ENCODE measurements at regions not wholly inside any gene's neighbourhood (a gene's known extent, or its start where the extent isn't known, plus 50 kb on each side); places are given as distances from the start of the nearest gene placed in this dataset.
A peak's percentile ranks its signal among the peaks of the same experiment; 100 is the strongest.
"Not testable (repeated sequence)": the region's sequence is repeated elsewhere in the genome, so short reads cannot be mapped to it uniquely, and the experiment has no call there.

DNA sequence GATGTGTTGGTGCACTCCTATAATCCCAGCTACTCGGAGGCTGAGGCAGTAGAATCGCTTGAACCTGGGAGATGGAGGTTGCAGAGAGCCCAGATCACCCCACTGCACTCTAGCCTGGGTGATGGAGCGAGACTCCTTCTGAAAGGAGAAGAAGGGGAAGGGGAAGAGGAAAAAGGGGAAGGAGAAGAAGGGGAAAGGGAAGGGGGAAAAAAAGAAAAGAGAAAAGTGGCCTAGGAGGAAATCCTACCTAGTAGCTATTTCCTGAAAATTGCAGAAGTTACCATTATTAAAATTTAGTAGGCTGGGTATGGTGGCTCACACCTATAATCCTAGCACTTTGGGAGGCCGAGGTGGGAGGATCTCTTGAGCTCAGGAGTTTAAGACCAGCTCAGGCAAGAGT, 67.4 kb downstream of the ARRDC3 start:
- DNase-seq = no peak

DNA sequence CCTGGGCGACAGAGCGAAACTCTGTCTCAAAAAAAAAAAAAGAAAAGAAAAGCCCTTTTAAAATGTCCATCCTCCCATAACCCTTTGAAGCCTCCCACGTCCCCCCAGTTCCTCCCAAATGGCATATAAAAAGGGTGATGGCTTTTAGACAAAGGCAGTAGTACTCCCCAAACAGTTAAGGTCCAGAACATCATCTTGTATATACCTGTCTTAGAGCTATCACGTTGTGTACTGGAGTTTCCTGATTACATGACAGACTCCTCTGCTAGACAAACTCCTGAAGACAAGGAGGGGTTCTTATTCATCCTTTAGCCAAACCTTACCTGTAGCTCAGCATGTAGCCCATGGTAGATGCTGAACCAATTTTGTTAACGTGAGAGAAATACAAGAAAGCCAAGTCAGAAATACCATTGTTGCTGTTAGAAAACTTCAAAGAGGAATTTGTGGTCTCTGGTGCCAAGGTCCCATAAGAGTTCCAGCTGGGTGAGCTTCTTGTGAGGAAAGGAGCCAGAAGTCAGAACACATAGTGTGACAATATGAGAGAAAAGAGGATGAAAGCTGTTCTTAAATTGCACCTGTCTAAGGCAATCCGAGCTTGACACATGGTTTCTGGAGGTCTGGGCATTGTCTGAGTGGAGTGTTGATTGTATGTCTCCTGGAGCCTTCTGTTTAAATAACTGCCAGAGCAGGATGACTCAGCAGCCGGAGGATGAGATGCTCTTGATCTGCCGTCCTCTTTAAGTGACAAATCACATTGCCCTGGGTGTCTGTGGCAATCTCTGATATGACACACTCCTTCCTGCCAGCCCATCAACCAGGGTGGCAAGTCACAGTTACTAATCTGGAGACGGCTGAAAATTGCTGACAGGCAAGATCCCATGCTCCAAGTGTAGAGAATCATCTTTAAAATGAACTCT, 69.1 kb downstream of the ARRDC3 start:
- DNase-seq = peak; percentile 83

GRCh38 chr5:91312698-91313097, 70.4 kb downstream of the ARRDC3 start:
- DNase-seq = no peak

GRCh38 chr5:91311697-91312501, 71.2 kb downstream of the ARRDC3 start:
- DNase-seq = peak; percentile 5

DNA sequence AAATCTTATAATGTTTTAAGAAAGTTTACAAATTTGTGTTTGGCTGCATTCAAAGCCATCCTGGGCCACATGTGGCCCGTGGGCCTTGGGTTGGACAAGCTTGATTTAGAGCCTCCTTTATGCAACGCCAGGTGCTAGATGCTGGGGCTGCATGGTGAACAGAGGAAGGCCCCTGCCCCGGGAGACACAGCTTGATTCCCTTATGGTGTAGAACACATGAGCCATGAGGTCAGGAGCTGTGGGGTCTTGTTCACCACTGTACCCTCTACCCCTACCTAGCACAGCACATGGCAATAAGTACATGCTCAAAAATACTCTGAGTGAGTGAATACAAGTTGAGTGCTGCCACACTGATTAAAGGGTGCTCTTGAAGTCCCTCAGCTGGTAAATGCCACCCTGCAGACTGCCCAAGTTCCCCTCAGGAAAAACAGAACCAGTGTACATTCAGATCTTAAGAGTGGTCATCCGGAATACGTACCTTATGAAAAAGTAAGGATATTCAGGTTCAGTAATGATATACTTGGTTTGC, 71.9 kb downstream of the ARRDC3 start:
- no peak for DNase-seq

DNA sequence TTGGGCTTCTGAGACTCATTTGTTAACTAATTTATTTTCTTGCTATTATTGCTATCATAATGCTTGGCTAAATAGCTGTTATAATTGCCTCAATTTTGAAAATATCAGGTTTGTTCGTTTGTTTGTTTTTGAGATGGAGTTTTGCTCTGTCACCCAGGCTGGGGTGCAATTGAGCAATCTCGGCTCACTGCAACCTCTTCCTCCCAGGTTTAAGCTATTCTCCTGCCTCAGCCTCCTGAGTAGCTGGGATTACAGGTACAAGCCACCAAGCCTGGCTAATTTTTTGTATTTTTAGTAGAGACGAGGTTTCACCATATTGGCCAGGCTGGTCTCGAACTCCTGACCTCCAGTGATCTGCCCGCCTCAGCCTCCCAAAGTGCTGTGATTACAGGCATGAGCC, 75.0 kb downstream of the ARRDC3 start:
- DNase-seq = not testable (repeated sequence)

DNA sequence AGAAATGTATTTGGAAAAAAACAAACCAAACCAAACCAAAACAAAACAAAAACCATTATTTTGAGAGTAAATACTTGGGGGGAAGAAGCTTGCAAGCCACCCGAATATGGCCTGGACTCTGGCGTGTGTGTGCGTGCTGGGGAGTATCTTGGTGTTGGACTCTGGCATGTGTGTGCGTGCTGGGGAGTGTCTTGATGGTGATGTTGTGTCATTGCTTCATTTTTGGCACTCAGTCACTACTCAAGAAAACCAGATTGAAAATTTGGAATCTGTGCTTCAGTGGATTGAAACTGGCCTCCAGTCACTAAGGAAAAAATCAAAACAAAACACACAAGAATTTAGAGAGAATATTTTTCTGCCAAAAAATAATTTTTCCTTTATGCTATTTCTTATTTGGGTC, 76.1 kb downstream of the ARRDC3 start:
- DNase-seq = no peak

DNA sequence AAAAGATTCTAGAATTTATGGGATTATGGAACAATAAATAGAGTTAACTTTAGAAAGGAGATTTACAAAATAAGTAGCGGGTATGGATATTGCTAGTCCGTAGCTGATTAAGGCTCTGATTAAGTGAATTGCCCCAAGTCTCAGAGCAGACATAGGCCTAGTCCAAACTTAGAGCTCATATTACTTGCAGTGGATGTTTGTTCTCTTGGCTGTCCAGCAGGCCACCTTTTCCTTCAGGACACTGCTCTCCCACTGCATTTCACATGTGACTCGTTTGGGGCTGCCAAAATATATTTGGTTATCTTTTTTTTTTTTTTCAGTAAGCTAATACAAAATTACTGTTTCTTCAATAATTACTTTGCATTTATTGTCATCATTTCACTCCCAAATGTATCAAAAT, 76.6 kb downstream of the ARRDC3 start:
- DNase-seq = no peak

DNA sequence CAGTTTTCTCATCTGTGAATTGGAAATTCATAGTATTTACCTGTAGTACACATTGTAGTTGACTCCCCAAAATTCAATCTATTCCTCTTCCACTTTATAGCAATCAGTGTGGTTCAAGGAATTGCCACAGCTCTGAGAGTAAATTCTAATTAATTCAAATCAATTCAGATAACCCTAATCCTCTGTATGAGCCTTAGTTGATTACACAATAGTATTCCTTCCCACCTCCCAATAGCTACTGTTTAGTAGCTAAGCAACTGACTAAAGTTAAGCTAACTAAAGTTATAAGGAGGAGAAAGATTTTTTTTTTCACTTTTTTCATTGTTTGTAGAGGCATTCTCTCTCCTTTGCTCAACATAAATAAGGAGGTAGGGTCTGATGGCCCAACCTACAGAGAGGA, 77.5 kb downstream of the ARRDC3 start:
- DNase-seq = no peak

- DNase-seq = not testable (repeated sequence)
These were observed 79.1 kb downstream of the ARRDC3 start for GRCh38 chr5:91304015-91304414.

GRCh38 chr5:91302958-91303357, 80.2 kb downstream of the ARRDC3 start:
- no peak for DNase-seq

- no peak for DNase-seq
These were observed 80.8 kb downstream of the ARRDC3 start for GRCh38 chr5:91302305-91302704.

DNA sequence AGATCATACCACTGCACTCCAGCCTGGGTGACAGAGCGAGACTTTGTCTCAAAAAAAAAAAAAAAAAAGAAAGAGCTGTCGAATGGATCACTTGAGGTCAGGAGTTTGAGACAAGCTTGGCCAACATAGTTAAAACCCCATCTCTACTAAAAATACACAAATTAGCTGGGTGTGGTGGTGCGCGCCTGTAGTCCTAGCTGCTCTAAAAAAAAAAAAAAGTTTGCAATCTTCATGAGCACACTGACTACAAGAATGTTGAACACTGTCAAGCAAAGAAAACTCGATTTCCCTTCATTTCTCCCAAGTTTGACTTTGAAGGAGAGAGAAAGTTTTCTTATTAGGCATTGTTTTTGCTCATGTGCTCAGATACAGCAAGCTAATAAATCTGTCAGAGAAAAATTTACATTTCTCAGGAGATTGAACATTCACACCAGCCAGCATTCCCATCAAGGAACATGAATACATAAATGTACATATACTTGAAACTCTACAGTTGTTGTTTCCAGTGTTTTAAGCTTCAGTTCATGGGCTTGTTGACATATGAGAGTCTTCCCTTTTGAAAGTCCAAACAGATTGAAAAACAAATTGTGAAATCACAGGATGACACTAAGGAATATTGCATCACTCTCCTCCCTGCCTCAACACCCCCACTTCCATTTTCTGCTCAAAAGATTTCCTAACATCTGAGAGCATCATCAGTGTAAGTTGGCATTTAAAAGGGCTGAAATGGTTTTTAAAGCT, 81.8 kb downstream of the ARRDC3 start:
- no peak for DNase-seq

DNA sequence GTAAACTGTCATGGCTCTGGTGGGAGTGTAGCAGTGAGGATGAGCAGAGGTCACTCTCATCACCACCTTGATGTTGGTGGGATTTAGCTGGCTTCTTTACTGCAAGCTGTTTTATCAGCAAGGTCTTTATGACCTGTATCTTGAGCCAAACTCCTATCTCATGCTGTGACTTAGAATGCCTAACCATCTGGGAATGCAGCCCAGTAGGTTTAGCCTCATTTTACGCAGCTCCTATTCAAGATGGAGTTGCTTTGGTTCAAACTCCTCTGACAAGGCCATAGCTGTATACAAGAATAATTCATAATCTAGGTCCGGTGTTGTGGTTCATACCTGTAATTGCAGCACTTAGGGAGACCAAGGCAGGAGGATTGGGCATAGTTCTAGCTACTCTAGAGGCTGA, 85.1 kb downstream of the ARRDC3 start:
- DNase-seq = no peak

GRCh38 chr5:91296674-91297143, 86.4 kb downstream of the ARRDC3 start:
- no peak for DNase-seq

GRCh38 chr5:91296102-91296501, 87.0 kb downstream of the ARRDC3 start:
- DNase-seq = not testable (repeated sequence)

DNA sequence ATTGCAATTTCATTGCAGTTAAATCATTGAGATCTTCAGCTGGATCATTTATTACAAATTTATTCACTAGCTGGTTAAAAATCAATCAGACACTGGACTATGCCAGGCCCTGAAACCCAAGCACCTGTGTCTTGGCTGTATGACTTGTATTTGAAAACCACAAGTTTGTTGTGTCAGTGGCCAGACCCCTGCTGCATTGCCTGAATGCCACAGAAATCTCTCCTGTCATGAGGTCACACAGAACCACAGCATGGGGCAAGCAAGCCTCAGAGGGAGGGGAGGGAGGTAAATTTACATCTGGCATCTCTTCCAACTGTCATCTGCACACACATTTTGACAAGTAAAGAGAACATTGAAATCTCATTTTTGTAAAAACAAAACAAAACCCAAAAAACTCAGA, 90.0 kb downstream of the ARRDC3 start:
- DNase-seq = peak; percentile 21

GRCh38 chr5:91291628-91292569, 91.2 kb downstream of the ARRDC3 start:
- DNase-seq = no peak

GRCh38 chr5:91288118-91288916, 94.8 kb downstream of the ARRDC3 start:
- no peak for DNase-seq

DNA sequence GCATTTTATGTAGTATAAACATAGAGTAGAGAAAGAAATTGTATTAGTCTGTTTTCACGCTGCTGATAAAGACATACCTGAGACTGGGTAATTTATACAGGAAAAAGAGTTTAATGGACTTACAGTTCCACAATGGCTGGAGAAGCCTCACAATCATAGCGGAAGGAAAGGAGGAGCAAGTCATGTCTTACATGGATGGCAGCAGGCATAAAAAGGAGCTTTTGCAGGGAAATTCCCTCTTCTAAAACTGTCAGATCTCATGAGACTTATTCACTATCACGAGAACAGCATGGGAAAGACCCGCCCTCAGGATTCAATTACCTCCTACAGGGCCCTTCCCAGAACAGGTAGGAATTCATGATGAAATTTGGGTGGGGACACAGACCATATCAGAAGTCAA, 98.1 kb downstream of the ARRDC3 start:
- DNase-seq = not testable (repeated sequence)

GRCh38 chr5:91283899-91284298, 99.2 kb downstream of the ARRDC3 start:
- DNase-seq = no peak

Measured in COR-L47 (cell line).